Type B pancreatic cell (in vitro differentiated cells): ENCODE measurements at regions not wholly inside any gene's neighbourhood (a gene's known extent, or its start where the extent isn't known, plus 50 kb on each side); places are given as distances from the start of the nearest gene placed in this dataset.

ENCODE experiments used
- DNase-seq: peaks from one replicate; pipeline ENCODE4 v3.0.0; 2021; ENCODE audit warnings: mixed read lengths; ENCODE audit not compliant: unreplicated experiment; ENCODE audit errors: extremely low spot score
- H3K27ac Mint-ChIP-seq: 2 replicates; pipeline ENCODE4 v1.8.0; 2021; ENCODE audit warnings: mild to moderate bottlenecking, mixed read lengths
- H3K27me3 Mint-ChIP-seq: 2 replicates; pipeline ENCODE4 v1.8.0; 2021; ENCODE audit warnings: mixed read lengths
- H3K36me3 Mint-ChIP-seq: 2 replicates; pipeline ENCODE4 v1.8.0; 2021; ENCODE audit warnings: mixed read lengths
- H3K4me1 Mint-ChIP-seq: one replicate; pipeline ENCODE4 v1.8.0; 2021; ENCODE audit warnings: mixed read lengths; ENCODE audit not compliant: unreplicated experiment
- H3K4me3 Mint-ChIP-seq: 2 replicates; pipeline ENCODE4 v1.8.0; 2021; ENCODE audit warnings: mild to moderate bottlenecking, mixed read lengths
- H3K9me3 Mint-ChIP-seq: 2 replicates; pipeline ENCODE4 v1.8.0; 2021; ENCODE audit warnings: mixed read lengths
- CTCF ChIP-seq: fragments of 200-600 bp; sonication (generic); conservative IDR thresholded peaks from 2 replicates; pipeline ENCODE4 v1.5.0; 2021; ENCODE audit warnings: antibody characterized with exemption, mild to moderate bottlenecking

DNA sequence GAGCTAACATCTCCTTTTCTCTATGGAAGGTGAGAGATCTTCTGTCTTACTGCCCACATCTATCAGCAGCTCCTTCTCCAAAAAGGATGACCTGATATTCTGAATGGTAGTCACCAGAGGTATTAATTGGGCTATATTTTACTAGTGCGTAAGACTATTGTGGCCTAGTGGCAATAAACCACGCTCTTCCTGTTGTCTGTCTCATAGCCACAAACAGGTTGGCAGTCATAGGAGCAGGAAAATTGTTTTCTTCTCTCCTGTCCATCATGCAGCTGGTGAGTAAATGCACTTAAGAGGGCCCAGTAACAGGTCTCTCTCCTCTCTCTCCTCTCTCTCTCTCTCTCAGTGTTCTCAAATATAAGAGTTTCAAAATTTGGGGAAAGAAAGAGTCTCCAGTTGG is 856.8 kb upstream of the ACVR2A start:
- H3K36me3 Mint-ChIP-seq: no peaks in the 10 kb centered on the region
- H3K4me3 Mint-ChIP-seq: no peak overlapping the region
- no peak for DNase-seq
- H3K27ac Mint-ChIP-seq: no peak overlapping the region
- no peak for TF ChIP-seq CTCF
- H3K27me3 Mint-ChIP-seq: no peaks in the 10 kb centered on the region
- H3K4me1 Mint-ChIP-seq: peaks cover 4% of the 10 kb centered on the region
- no peaks in the 10 kb centered on the region for H3K9me3 Mint-ChIP-seq

DNA sequence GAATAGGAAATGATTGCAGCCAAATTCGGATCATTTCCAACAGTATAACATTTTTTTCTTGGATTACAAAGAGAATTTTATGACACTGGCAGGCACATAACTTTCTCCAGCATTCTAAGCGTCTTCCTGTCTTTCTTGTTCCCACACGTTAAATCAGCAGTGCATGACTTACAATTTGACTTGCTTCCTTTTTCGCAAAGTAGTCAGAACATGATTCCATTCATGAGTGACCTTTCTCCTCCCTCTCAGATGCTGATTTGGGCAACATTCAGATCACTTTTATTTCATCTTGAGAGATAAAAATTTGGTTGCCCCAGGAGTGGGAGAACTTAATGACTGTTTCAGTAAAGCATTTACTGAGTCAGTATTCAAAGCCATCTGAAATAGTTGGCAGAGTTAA is 858.7 kb upstream of the ACVR2A start:
- no peaks in the 10 kb centered on the region for H3K27me3 Mint-ChIP-seq
- DNase-seq: no peak
- no peaks in the 10 kb centered on the region for H3K36me3 Mint-ChIP-seq
- no peak overlapping the region for H3K27ac Mint-ChIP-seq
- no peaks in the 10 kb centered on the region for H3K9me3 Mint-ChIP-seq
- TF ChIP-seq CTCF: no peak
- no peak overlapping the region for H3K4me3 Mint-ChIP-seq
- peaks cover 4% of the 10 kb centered on the region for H3K4me1 Mint-ChIP-seq

DNA sequence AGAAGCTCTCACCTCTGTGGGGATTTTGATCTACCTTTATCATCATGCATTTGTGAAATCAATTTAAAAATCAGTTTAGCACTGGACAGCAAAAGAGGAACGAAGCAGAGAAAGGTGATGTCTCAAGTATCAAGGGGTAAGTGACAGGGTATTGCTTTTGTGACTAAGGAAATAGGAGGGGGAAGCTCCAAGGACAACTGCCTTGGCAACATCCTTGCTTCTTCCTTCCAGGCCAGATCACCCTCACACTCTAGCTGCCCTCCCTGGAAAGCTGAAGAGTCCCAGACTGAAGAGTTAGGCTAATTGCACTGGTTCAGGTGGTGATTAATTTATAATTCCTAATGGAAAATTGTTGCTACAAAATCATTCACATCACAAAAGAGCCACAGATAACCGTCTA is 859.1 kb upstream of the ACVR2A start:
- no peak for TF ChIP-seq CTCF
- no peak for DNase-seq
- H3K36me3 Mint-ChIP-seq: no peaks in the 10 kb centered on the region
- H3K27ac Mint-ChIP-seq: no peak overlapping the region
- H3K27me3 Mint-ChIP-seq: no peaks in the 10 kb centered on the region
- peaks cover 4% of the 10 kb centered on the region for H3K4me1 Mint-ChIP-seq
- no peak overlapping the region for H3K4me3 Mint-ChIP-seq
- H3K9me3 Mint-ChIP-seq: peaks cover 2% of the 10 kb centered on the region

DNA sequence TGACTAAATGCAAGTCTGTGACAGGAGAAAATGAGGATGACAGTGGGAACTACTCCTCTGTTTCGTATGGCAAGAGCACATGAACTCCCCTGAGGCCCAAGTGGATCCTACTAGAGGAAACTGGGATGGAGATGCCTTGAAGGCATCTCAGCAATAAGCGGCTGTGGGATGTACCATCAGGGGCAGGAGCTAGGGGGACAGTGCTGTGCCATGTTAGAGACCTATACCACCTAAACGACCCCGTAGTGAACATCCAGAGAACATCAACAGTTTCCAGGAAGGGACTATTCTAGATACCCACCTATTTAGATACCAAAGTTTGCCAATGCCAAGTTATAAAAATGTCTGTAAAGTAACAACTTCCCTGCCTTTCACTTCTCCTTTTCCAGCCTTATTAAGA is 860.8 kb upstream of the ACVR2A start:
- peaks cover 4% of the 10 kb centered on the region for H3K4me1 Mint-ChIP-seq
- no peaks in the 10 kb centered on the region for H3K27me3 Mint-ChIP-seq
- DNase-seq: no peak
- H3K36me3 Mint-ChIP-seq: no peaks in the 10 kb centered on the region
- no peak overlapping the region for H3K4me3 Mint-ChIP-seq
- H3K9me3 Mint-ChIP-seq: peaks cover 5% of the 10 kb centered on the region
- TF ChIP-seq CTCF: no peak
- H3K27ac Mint-ChIP-seq: no peak overlapping the region

DNA sequence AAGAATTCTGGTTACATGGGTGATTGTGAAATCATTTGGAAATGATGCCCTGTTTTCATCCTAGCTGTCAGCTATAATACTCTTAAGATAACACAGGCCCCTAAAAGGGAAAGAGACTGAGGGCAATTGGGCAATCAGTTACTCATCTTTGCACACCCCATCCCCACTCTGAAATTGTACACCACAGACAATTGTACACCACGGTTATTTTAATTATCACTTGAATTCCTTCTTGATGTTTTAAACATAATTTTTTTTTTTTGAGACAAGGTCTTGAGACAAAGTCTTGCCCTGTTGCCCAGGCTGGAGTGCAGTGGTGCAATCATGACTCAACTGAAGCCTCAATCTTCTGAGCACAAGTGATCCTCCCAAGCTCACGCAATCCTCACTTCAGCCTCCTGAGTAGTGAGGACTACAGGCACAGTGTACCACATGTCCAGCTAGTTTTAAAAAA is 862.4 kb upstream of the ACVR2A start:
- Mint-ChIP-seq H3K36me3 (no peaks in the 10 kb centered on the region), H3K4me1 (peaks cover 4% of the 10 kb centered on the region), H3K9me3 (peaks cover 5% of the 10 kb centered on the region), H3K4me3 (no peak overlapping the region), H3K27me3 (no peaks in the 10 kb centered on the region), H3K27ac (no peak overlapping the region)
- TF ChIP-seq CTCF: no peak
- no peak for DNase-seq

DNA sequence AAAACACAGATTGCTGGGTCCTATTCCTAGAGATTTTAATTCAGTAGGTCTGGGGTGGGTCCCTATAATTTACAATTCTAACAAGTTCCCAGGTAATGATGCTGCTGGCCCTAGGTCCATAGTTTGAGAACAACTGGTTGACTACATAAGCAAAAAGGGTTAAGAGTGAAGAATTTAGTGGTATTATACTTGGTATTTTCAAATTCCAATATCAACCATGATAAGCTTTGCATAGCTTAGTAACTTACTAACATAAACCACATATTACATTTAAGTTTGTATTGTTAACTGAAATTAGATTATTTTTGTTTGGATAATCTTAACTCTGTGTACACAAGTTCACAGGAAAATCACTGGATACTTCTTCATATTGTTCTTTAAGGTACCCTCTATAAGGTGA is 862.9 kb upstream of the ACVR2A start:
- Mint-ChIP-seq H3K36me3 (no peaks in the 10 kb centered on the region), H3K4me1 (peaks cover 4% of the 10 kb centered on the region), H3K27me3 (no peaks in the 10 kb centered on the region), H3K27ac (no peak overlapping the region), H3K4me3 (no peak overlapping the region), H3K9me3 (peaks cover 5% of the 10 kb centered on the region)
- no peak for DNase-seq
- TF ChIP-seq CTCF: no peak
